Esophagus muscularis mucosa (tissue), 4 donors: ENCODE measurements at regions not wholly inside any gene's neighbourhood (a gene's known extent, or its start where the extent isn't known, plus 50 kb on each side); places are given as distances from the start of the nearest gene placed in this dataset.
"Not testable (repeated sequence)": the region's sequence is repeated elsewhere in the genome, so short reads cannot be mapped to it uniquely, and the experiment has no call there.

Experiments
- DNase-seq: peaks from one replicate; pipeline ENCODE4 v3.0.0-alpha.2; 2017; ENCODE audit errors: extremely low spot score
- H3K27ac ChIP-seq, 4 donors: fragments of 200-600 bp; sonication (generic); replicated peaks in 1 of 4; 1 replicate in 3 of 4; 2 replicates in 1 of 4; pipeline ENCODE4 v1.5.1; 2016 to 2019; ENCODE audit warnings: mild to moderate bottlenecking in 1 of 4
- H3K27me3 ChIP-seq, 4 donors: fragments of 200-600 bp; sonication (generic); one replicate each; pipeline versions ENCODE4 v1.5.1 to v1.6.0; 2016 to 2019
- H3K36me3 ChIP-seq, 4 donors: fragments of 200-600 bp; sonication (generic); one replicate each; pipeline ENCODE4 v1.5.1; 2016 to 2019
- H3K4me1 ChIP-seq, 4 donors: fragments of 200-600 bp; sonication (generic); one replicate each; pipeline ENCODE4 v1.5.1; 2016 to 2019
- H3K4me3 ChIP-seq, 4 donors: fragments of 200-600 bp; sonication (generic); 1 replicate in 2 of 4; 2 replicates in 2 of 4; pipeline ENCODE4 v1.5.1; 2016 to 2019; ENCODE audit warnings: mild to moderate bottlenecking in 4 of 4, moderate library complexity in 1 of 4
- H3K9me3 ChIP-seq, 4 donors: fragments of 200-600 bp; sonication (generic); 1 replicate in 3 of 4; 2 replicates in 1 of 4; pipeline ENCODE4 v1.5.1; 2016 to 2019
- CTCF ChIP-seq, 3 experiments: fragments of 200-600 bp in 2 of 3; fragments of 450-650 bp in 1 of 3; sonication (generic) in 2 of 3; IDR thresholded peaks; one replicate each; pipeline ENCODE4 v1.5.1; 2017 to 2019; ENCODE audit warnings: antibody characterized with exemption in 3 of 3, mild to moderate bottlenecking in 2 of 3, moderate library complexity in 1 of 3
- EP300 ChIP-seq: sonication (generic); formaldehyde crosslinking; IDR thresholded peaks from one replicate; pipeline ENCODE4 v1.6.1; 2017; ENCODE audit warnings: antibody characterized with exemption
- POLR2A ChIP-seq: fragments of 450-650 bp; IDR thresholded peaks from one replicate; pipeline ENCODE4 v1.6.1; 2017; ENCODE audit warnings: antibody characterized with exemption, moderate library complexity, mild to moderate bottlenecking, low read depth
- POLR2AphosphoS5 ChIP-seq, 2 donors: sonication (generic); formaldehyde crosslinking; IDR thresholded peaks; one replicate each; pipeline ENCODE4 v1.6.1; 2017; ENCODE audit warnings: antibody characterized with exemption in 2 of 2
- WGBS: methylation state at CpG from one replicate; pipeline ENCODE4 v1.1.5; 2018; 5-methylcytosine and 5-hydroxymethylcytosine counted together
- intact Hi-C: fragments of 100-400 bp; cut with DNase I; formaldehyde crosslinking; loops from one replicate; pipeline ENCODE4 v1.15.1; 2023

GRCh38 chr18:71362140-71362539 lies 1073.3 kb downstream of the SOCS6 start:
- intact Hi-C loops: no loop called here
- Histone ChIP-seq H3K27me3 (no peaks in the 10 kb centered on the region), H3K4me1 (no peaks in the 10 kb centered on the region), H3K4me3 (no peak overlapping the region), H3K9me3 (peaks cover 0 to 8% (median 4%) of the 10 kb centered on the region in 4 donors), H3K27ac (no peak overlapping the region), H3K36me3 (no peaks in the 10 kb centered on the region)
- TF ChIP-seq POLR2A: no peak
- no peak for DNase-seq
- WGBS: 90% methylated on average over 4 of the region's 4 CpGs

- 98% methylated on average over 3 of the region's 3 CpGs for WGBS
- H3K27ac ChIP-seq, intact Hi-C loops, H3K4me1 ChIP-seq, H3K27me3 ChIP-seq, H3K9me3 ChIP-seq, H3K4me3 ChIP-seq, H3K36me3 ChIP-seq, DNase-seq: not testable (repeated sequence)
Measured at GRCh38 chr18:71355599-71355998, 1066.8 kb downstream of the SOCS6 start.

GRCh38 chr18:71352618-71353017 lies 1063.8 kb downstream of the SOCS6 start:
- H3K27me3 ChIP-seq: no peaks in the 10 kb centered on the region
- no peak overlapping the region for H3K4me3 ChIP-seq
- WGBS: 81% methylated on average over 1 of the region's 1 CpG
- no peaks in the 10 kb centered on the region for H3K9me3 ChIP-seq
- no peaks in the 10 kb centered on the region for H3K4me1 ChIP-seq
- no peak for DNase-seq
- no peak overlapping the region for H3K27ac ChIP-seq
- no peaks in the 10 kb centered on the region for H3K36me3 ChIP-seq
- intact Hi-C loops: no loop called here
- TF ChIP-seq POLR2A (no peak), EP300 (no peak), POLR2AphosphoS5 (IDR thresholded peaks at IDR 0.05) (no peak), CTCF (IDR thresholded peaks at IDR 0.05) (no peak)

- WGBS: 57% methylated on average over 6 of the region's 6 CpGs
- H3K27me3 ChIP-seq: no peaks in the 10 kb centered on the region
- H3K9me3 ChIP-seq: no peaks in the 10 kb centered on the region
- TF ChIP-seq EP300 (no peak), CTCF (IDR thresholded peaks at IDR 0.05) (no peak), POLR2AphosphoS5 (IDR thresholded peaks at IDR 0.05) (no peak), POLR2A (no peak)
- no peaks in the 10 kb centered on the region for H3K4me1 ChIP-seq
- no peak overlapping the region for H3K4me3 ChIP-seq
- H3K27ac ChIP-seq: no peak overlapping the region
- no peak for DNase-seq
- intact Hi-C loops: no loop called here
- H3K36me3 ChIP-seq: no peaks in the 10 kb centered on the region
Measured at GRCh38 chr18:71336576-71337210, 1047.8 kb downstream of the SOCS6 start.

GRCh38 chr18:71329563-71329962 lies 1040.7 kb downstream of the SOCS6 start:
- no peak overlapping the region for H3K4me3 ChIP-seq
- WGBS: 76% methylated on average over 2 of the region's 2 CpGs
- no peaks in the 10 kb centered on the region for H3K4me1 ChIP-seq
- intact Hi-C loops: no loop called here
- H3K9me3 ChIP-seq: no peaks in the 10 kb centered on the region
- DNase-seq: no peak
- no peak overlapping the region for H3K27ac ChIP-seq
- no peaks in the 10 kb centered on the region for H3K36me3 ChIP-seq
- TF ChIP-seq EP300: no peak
- no peak for TF ChIP-seq CTCF (IDR thresholded peaks at IDR 0.05)
- no peak for TF ChIP-seq POLR2AphosphoS5 (IDR thresholded peaks at IDR 0.05)
- TF ChIP-seq POLR2A: no peak
- H3K27me3 ChIP-seq: no peaks in the 10 kb centered on the region

- TF ChIP-seq EP300: no peak
- no peak for TF ChIP-seq POLR2A
- TF ChIP-seq CTCF (IDR thresholded peaks at IDR 0.05): no peak
- Histone ChIP-seq H3K36me3 (no peaks in the 10 kb centered on the region), H3K4me3 (no peak overlapping the region), H3K27ac (no peak overlapping the region), H3K4me1 (no peaks in the 10 kb centered on the region), H3K9me3 (no peaks in the 10 kb centered on the region), H3K27me3 (no peaks in the 10 kb centered on the region)
- 94% methylated on average over 3 of the region's 3 CpGs for WGBS
- intact Hi-C loops: no loop called here
- DNase-seq: no peak
Measured at GRCh38 chr18:71329114-71329513, 1040.3 kb downstream of the SOCS6 start.
